DMS 273 (cell line): ENCODE measurements at regions not wholly inside any gene's neighbourhood (a gene's known extent, or its start where the extent isn't known, plus 50 kb on each side); places are given as distances from the start of the nearest gene placed in this dataset.

Source experiments
- DNase-seq: peaks from one replicate; lab custom pipeline; 2025; ENCODE audit not compliant: unreplicated experiment; lab: John Stamatoyannopoulos, UW

DNA sequence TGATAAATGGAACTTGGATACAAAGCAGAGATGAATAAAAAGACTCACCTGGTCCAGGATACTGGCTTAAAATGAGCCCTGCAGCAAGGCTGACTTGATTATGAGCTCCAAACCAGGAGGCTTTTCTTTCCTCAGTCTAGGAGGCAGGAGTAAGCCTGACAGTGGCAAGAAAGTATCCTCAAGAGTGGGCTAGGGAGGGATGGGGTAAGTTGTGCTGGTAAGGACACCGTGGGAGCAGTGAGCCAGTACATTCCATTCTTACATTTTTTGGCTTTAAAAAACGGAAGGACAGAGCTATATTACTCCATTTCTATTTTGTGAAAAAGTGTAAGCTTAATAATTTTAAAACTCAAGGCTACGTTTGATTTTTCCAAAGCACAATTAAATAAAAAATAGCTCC lies 187.1 kb upstream of the DDI1 start:
- no peak for DNase-seq

DNA sequence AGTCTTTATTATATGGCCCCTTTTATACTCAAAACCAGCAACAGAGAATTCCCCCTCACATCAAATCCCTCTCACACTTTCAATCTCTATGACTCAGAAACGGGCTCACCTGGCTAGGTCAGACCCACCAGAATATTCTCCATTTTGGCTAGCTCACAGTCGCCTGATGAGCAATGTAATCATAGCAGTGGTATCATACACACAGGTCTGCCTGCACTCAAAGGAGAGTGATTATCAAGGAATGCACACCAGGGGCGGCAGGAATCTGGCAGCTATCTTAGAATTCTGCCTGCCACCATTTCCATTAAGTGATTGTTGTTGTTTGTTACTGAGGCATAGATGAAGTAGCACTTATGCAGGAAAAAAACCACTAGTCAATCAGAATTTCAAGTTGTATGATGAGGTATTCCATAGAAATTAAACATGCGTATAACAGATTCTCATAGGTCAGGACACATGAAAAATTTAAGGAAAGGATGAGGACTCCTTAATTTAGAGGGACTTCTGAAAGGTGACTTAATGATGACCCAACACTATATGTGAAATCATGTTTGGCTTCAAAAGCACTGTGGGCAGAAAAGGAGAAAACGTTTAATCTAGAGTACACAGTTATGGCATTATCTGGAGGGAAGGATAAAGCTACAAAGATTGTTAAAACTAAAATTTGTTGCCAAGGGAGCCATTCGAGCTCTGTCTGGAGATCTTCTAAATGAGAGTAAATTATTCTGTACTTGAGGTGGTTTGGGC lies 185.8 kb upstream of the DDI1 start:
- DNase-seq = no peak

DNA sequence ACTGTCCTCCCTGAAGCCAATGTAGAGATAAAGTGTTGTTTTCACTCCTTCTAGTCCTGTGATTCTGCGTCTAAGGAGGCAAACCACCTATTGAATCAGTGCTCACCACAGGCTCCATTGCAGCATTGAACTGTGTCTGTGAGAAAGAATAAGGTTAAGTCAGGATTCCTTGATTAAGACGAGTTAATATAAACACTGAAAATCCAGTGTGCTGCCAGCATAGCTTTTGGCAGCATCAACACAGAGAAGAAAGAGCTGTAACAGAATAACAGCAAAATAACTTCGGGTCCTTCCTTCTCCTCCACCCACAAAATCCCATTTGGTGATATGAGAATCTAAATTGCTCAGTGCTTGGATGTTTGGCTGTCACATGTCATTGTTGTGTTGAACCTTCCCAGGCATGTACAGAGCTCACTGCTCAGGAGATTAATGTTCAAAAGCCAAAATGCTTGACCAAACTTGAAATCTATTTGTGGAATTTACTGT lies 185.2 kb upstream of the DDI1 start:
- DNase-seq = no peak
